H1 (cell line): ENCODE measurements at regions not wholly inside any gene's neighbourhood (a gene's known extent, or its start where the extent isn't known, plus 50 kb on each side); places are given as distances from the start of the nearest gene placed in this dataset.

Source experiments
- CTCF ChIA-PET: fragments of 300-600 bp; sonication (Branson Sonifier 250); formaldehyde crosslinking; loops from one replicate; lab custom pipeline; 2021; ENCODE audit not compliant: partially characterized antibody; lab: Charles Lee
- POLR2A ChIA-PET: fragments of 300-600 bp; sonication (Branson Sonifier 250); formaldehyde crosslinking; loops from one replicate; lab custom pipeline; 2021; ENCODE audit warnings: inconsistent platforms; ENCODE audit not compliant: partially characterized antibody; lab: Charles Lee
- DNase-seq, 2 experiments: peaks; one replicate each; pipeline versions ENCODE4 v3.0.0 to v3.0.0-alpha.2; 2010 to 2022; ENCODE audit warnings: low spot score in 2 of 2, low read depth in 1 of 2, mixed read lengths in 1 of 2
- FAIRE-seq: peaks from 2 replicates; lab custom pipeline; 2011; peaks lifted over from hg19 to GRCh38; lab: Jason Lieb, UNC
- H2AFZ ChIP-seq: 2 replicates; pipeline ENCODE4 v1.8.1; 2012; ENCODE audit warnings: low read length, inconsistent platforms
- H2AK5ac ChIP-seq: 2 replicates; pipeline ENCODE4 v1.6.1; 2013; ENCODE audit warnings: low read depth, low read length
- H2BK120ac ChIP-seq: replicated peaks from 2 replicates; pipeline ENCODE3; 2013; ENCODE audit warnings: low read depth, low read length, inconsistent platforms
- H2BK12ac ChIP-seq: 2 replicates; pipeline ENCODE4 v1.6.1; 2013; ENCODE audit warnings: low read depth, low read length
- H2BK15ac ChIP-seq: 2 replicates; pipeline ENCODE4 v1.6.1; 2013; ENCODE audit warnings: low read length
- H2BK20ac ChIP-seq: 2 replicates; pipeline ENCODE4 v1.6.1; 2013; ENCODE audit warnings: low read length
- H2BK5ac ChIP-seq: 2 replicates; pipeline ENCODE4 v1.6.1; 2013; ENCODE audit warnings: low read depth, low read length
- H3K14ac ChIP-seq: 2 replicates; pipeline ENCODE4 v1.6.1; 2013; ENCODE audit warnings: inconsistent platforms; ENCODE audit not compliant: insufficient read length
- H3K18ac ChIP-seq: 2 replicates; pipeline ENCODE4 v1.6.1; 2013; ENCODE audit warnings: low read length; ENCODE audit errors: extremely low read depth
- H3K23ac ChIP-seq: 2 replicates; pipeline ENCODE4 v1.6.1; 2013; ENCODE audit warnings: inconsistent platforms; ENCODE audit not compliant: insufficient read length
- H3K23me2 ChIP-seq: 2 replicates; pipeline ENCODE4 v1.6.1; 2013; ENCODE audit warnings: low read depth, low read length
- H3K27ac ChIP-seq: 2 replicates; pipeline ENCODE4 v1.6.1; 2011; ENCODE audit warnings: low read depth, low read length, inconsistent platforms
- H3K27me3 ChIP-seq, 4 experiments: replicated peaks in 1 of 4; 1 replicate in 1 of 4; 2 replicates in 3 of 4; pipeline versions ENCODE4 v1.6.1 to v1.8.1; 2011 to 2013; ENCODE audit warnings: low read length in 3 of 4, mild to moderate bottlenecking in 3 of 4, inconsistent platforms in 2 of 4, mixed read lengths in 2 of 4, moderate library complexity in 1 of 4; ENCODE audit not compliant: control insufficient read depth in 3 of 4, insufficient read depth in 3 of 4; ENCODE audit errors: extremely low read depth in 1 of 4
- H3K36me3 ChIP-seq, 4 experiments: 2 replicates each; pipeline versions ENCODE4 v1.6.1 to v1.8.1; 2011 to 2013; ENCODE audit warnings: mild to moderate bottlenecking in 4 of 4, low read length in 3 of 4, moderate library complexity in 2 of 4, control low read depth in 1 of 4, inconsistent platforms in 1 of 4; ENCODE audit not compliant: insufficient read depth in 4 of 4, control insufficient read depth in 2 of 4
- H3K4ac ChIP-seq: replicated peaks from 2 replicates; pipeline ENCODE3; 2013; ENCODE audit warnings: low read length, low read depth, mixed read lengths, inconsistent platforms; ENCODE audit not compliant: insufficient read length
- H3K4me1 ChIP-seq, 4 experiments: replicated peaks in 1 of 4; 1 replicate in 1 of 4; 2 replicates in 3 of 4; pipeline versions ENCODE4 v1.6.1 to v1.8.1; 2011 to 2013; ENCODE audit warnings: low read length in 3 of 4, inconsistent platforms in 2 of 4, mixed read lengths in 1 of 4; ENCODE audit not compliant: insufficient read depth in 4 of 4, control insufficient read depth in 3 of 4
- H3K4me2 ChIP-seq, 2 experiments: 2 replicates each; pipeline versions ENCODE4 v1.6.1 to v1.8.1; 2011 to 2013; ENCODE audit warnings: low read depth in 2 of 2, low read length in 2 of 2, control low read depth in 1 of 2, inconsistent platforms in 1 of 2, mild to moderate bottlenecking in 1 of 2; ENCODE audit not compliant: insufficient read depth in 1 of 2
- H3K4me3 ChIP-seq, 4 experiments: fragments of 200-600, 300-600 bp in 1 of 4; sonication (generic), shearing (Covaris generic), sonication (Bioruptor Twin) in 1 of 4; 2 replicates each; pipeline versions ENCODE4 v1.5.1 to v1.8.1; 2011 to 2016; ENCODE audit warnings: low read length in 4 of 4, low read depth in 3 of 4, control low read depth in 2 of 4, inconsistent platforms in 2 of 4, mild to moderate bottlenecking in 2 of 4, mixed read lengths in 1 of 4, moderate library complexity in 1 of 4; ENCODE audit not compliant: insufficient read depth in 2 of 4; ENCODE audit errors: extremely low read depth in 1 of 4
- H3K56ac ChIP-seq: replicated peaks from 2 replicates; pipeline ENCODE3; 2013; ENCODE audit warnings: low read depth, mild to moderate bottlenecking, mixed read lengths, low read length, inconsistent platforms; ENCODE audit not compliant: insufficient read length
- H3K79me1 ChIP-seq: 2 replicates; pipeline ENCODE4 v1.6.1; 2013; ENCODE audit warnings: low read depth, low read length, control low read depth
- H3K79me2 ChIP-seq, 2 experiments: 2 replicates each; pipeline versions ENCODE4 v1.6.1 to v1.8.1; 2012 to 2013; ENCODE audit warnings: low read length in 2 of 2, mild to moderate bottlenecking in 2 of 2, inconsistent platforms in 1 of 2; ENCODE audit not compliant: insufficient read depth in 2 of 2, control insufficient read depth in 1 of 2
- H3K9ac ChIP-seq, 4 experiments: replicated peaks in 1 of 4; 1 replicate in 1 of 4; 2 replicates in 3 of 4; pipeline versions ENCODE4 v1.6.1 to v1.8.1; 2011 to 2013; ENCODE audit warnings: low read depth in 3 of 4, low read length in 3 of 4, control low read depth in 2 of 4, mild to moderate bottlenecking in 2 of 4, moderate library complexity in 2 of 4, inconsistent platforms in 1 of 4; ENCODE audit errors: extremely low read depth in 1 of 4
- H3K9me3 ChIP-seq, 2 experiments: 2 replicates each; pipeline versions ENCODE4 v1.6.1 to v1.8.1; 2012 to 2013; ENCODE audit warnings: mild to moderate bottlenecking in 2 of 2, moderate library complexity in 2 of 2, control low read depth in 1 of 2, inconsistent platforms in 1 of 2, low read depth in 1 of 2, low read length in 1 of 2, mixed read lengths in 1 of 2; ENCODE audit not compliant: insufficient read depth in 2 of 2
- H4K20me1 ChIP-seq, 2 experiments: replicated peaks in 1 of 2; 2 replicates each; pipeline versions ENCODE3 to v1.8.1; 2011 to 2013; ENCODE audit warnings: inconsistent platforms in 2 of 2, low read length in 2 of 2, mild to moderate bottlenecking in 1 of 2; ENCODE audit not compliant: insufficient read depth in 2 of 2, control insufficient read depth in 1 of 2
- H4K5ac ChIP-seq: 2 replicates; pipeline ENCODE4 v1.6.1; 2013; ENCODE audit warnings: low read length, low read depth, mixed read lengths, inconsistent platforms; ENCODE audit not compliant: insufficient read length
- H4K8ac ChIP-seq: 2 replicates; pipeline ENCODE4 v1.8.0; 2013; ENCODE audit warnings: mild to moderate bottlenecking, moderate library complexity, low read length, inconsistent platforms; ENCODE audit not compliant: insufficient read depth; ENCODE audit errors: extremely low read depth
- H4K91ac ChIP-seq: replicated peaks from 2 replicates; pipeline ENCODE3; 2013; ENCODE audit warnings: low read length, mixed read lengths, inconsistent platforms; ENCODE audit not compliant: insufficient read length
- CBX5 ChIP-seq: fragments of 300-800, 300-1000 bp; sonication (generic); IDR thresholded peaks from 2 replicates; pipeline ENCODE4 v1.7.1; 2016; ENCODE audit warnings: antibody characterized with exemption, low read length, low read depth
- CBX8 ChIP-seq: fragments of 300-800, 300-1000 bp; sonication (generic); IDR thresholded peaks from 2 replicates; pipeline ENCODE4 v1.7.1; 2016; ENCODE audit warnings: low read depth, low read length, borderline replicate concordance
- EGR1 ChIP-seq: IDR thresholded peaks from 2 replicates; pipeline ENCODE4 v1.6.1; 2011; ENCODE audit warnings: low read depth, low read length, borderline replicate concordance
- FOSL1 ChIP-seq: IDR thresholded peaks from 2 replicates; pipeline ENCODE4 v1.6.1; 2011; ENCODE audit warnings: mild to moderate bottlenecking, low read depth, low read length, moderate library complexity; ENCODE audit not compliant: insufficient read depth
- SIX5 ChIP-seq: IDR thresholded peaks from 2 replicates; pipeline ENCODE4 v1.6.1; 2011; ENCODE audit warnings: mild to moderate bottlenecking, low read depth, low read length
- WGBS, 2 experiments: shearing (Covaris generic) in 1 of 2; methylation state at CpG; one replicate each; pipeline versions ENCODE4 v1.1.6 to v1.1.7; 2013 to 2015; ENCODE audit warnings: low lambda C conversion rate in 2 of 2, mixed read lengths in 2 of 2, inconsistent platforms in 1 of 2, low coverage in 1 of 2, missing lambda C conversion rate in 1 of 2; ENCODE audit not compliant: insufficient replicate concordance in 2 of 2, insufficient coverage in 1 of 2, insufficient read length in 1 of 2; ENCODE audit errors: extremely low coverage in 1 of 2, missing lambda C conversion rate in 1 of 2; 5-methylcytosine and 5-hydroxymethylcytosine counted together
- TF ChIP-seq, protein P1 (sequence below): IDR thresholded peaks from 2 replicates; pipeline ENCODE4 v1.6.1; 2012; ENCODE audit warnings: inconsistent platforms
- TF ChIP-seq, protein P2 (sequence below): IDR thresholded peaks from 2 replicates; pipeline ENCODE4 v1.6.1; 2012; ENCODE audit warnings: inconsistent platforms

DNA sequence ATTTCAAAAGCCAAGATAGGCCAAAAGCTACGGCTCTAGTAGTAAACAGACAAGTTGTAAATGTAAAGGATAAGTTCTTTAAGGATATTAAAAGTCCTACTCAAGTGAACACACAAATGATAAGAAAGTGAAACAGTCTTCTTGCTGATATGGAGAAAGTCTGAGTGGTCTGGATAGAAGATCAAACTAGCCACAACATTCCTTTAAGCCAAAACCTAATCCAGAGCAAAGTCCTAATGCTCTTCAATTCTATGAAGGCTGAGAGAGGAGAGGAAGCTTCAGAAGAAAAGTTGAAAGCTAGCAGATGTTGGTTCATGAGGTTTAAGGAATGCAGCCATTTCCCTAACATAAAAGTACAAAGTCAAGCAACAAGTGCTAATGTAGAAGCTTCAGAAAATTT is 111.7 kb upstream of the ZEB2 start:
- no peak overlapping the region for H2BK5ac ChIP-seq
- H3K79me1 ChIP-seq, result no peaks in the 10 kb centered on the region
- H2AFZ ChIP-seq, result no peak overlapping the region
- H4K20me1 ChIP-seq, result no peaks in the 10 kb centered on the region
- no peak overlapping the region for H4K8ac ChIP-seq
- H3K14ac ChIP-seq, result no peak overlapping the region
- no peak overlapping the region for H4K91ac ChIP-seq
- H3K27ac ChIP-seq, result no peak overlapping the region
- no peak overlapping the region for H2BK120ac ChIP-seq
- no peaks in the 10 kb centered on the region for H3K36me3 ChIP-seq
- H3K23ac ChIP-seq, result no peak overlapping the region
- POLR2A ChIA-PET, result no interaction called here
- no peaks in the 10 kb centered on the region for H3K23me2 ChIP-seq
- H3K4me2 ChIP-seq, result no peak overlapping the region
- H2AK5ac ChIP-seq, result no peak overlapping the region
- DNase-seq (no peak), FAIRE-seq (no peak)
- no peak overlapping the region for H3K4me3 ChIP-seq
- 95% methylated on average over 1 of the region's 1 CpG; no CpG with 5 or more reads in 1 of the 2 experiments for WGBS, 2 experiments
- H3K9ac ChIP-seq, result no peak overlapping the region
- no peak overlapping the region for H2BK20ac ChIP-seq
- CTCF ChIA-PET, result no interaction called here
- H3K27me3 ChIP-seq, result no peaks in the 10 kb centered on the region; a peak in 1 of 7 replicates
- no peak overlapping the region for H3K18ac ChIP-seq
- no peaks in the 10 kb centered on the region for H3K79me2 ChIP-seq
- TF ChIP-seq CBX8, result no peak
- TF ChIP-seq, protein P1, sequence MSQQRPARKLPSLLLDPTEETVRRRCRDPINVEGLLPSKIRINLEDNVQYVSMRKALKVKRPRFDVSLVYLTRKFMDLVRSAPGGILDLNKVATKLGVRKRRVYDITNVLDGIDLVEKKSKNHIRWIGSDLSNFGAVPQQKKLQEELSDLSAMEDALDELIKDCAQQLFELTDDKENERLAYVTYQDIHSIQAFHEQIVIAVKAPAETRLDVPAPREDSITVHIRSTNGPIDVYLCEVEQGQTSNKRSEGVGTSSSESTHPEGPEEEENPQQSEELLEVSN, result no peak
- no peak for TF ChIP-seq EGR1
- no peak for TF ChIP-seq FOSL1
- TF ChIP-seq, protein P2, sequence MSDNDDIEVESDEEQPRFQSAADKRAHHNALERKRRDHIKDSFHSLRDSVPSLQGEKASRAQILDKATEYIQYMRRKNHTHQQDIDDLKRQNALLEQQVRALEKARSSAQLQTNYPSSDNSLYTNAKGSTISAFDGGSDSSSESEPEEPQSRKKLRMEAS, result no peak
- no peak for TF ChIP-seq CBX5
- TF ChIP-seq SIX5, result no peak
- peaks cover 0 to 3% (median 2%) of the 10 kb centered on the region in 4 experiments; a peak in 4 of 7 replicates for H3K4me1 ChIP-seq
- H2BK15ac ChIP-seq, result no peak overlapping the region
- H3K56ac ChIP-seq, result no peak overlapping the region
- H4K5ac ChIP-seq, result no peak overlapping the region
- H2BK12ac ChIP-seq, result no peak overlapping the region
- no peak overlapping the region for H3K4ac ChIP-seq
- H3K9me3 ChIP-seq, result no peaks in the 10 kb centered on the region
